ENCODE measurements at regions not wholly inside any gene's neighbourhood (a gene's known extent, or its start where the extent isn't known, plus 50 kb on each side); places are given as distances from the start of the nearest gene placed in this dataset.

DNA sequence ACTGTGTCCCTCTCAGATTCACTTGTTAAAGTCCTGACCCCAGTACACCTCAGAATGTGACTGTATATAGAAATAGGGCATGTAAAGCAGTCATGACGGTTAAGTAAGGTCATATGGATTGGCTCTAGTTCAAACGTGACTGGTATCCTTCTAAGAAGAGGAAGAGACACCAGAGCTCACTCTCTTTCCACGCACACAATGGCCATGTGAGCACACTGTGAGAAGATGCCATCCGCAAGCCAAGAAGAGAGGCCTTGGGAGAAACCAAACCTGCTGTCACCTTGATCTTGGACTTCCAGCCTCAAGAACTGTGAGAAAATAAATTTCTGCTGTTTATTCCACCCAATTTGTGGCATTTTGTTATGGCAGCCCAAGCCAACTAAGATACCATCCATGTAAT lies 56.8 kb upstream of the IRF2BP2 start:
- TF ChIP-seq, protein P1, sequence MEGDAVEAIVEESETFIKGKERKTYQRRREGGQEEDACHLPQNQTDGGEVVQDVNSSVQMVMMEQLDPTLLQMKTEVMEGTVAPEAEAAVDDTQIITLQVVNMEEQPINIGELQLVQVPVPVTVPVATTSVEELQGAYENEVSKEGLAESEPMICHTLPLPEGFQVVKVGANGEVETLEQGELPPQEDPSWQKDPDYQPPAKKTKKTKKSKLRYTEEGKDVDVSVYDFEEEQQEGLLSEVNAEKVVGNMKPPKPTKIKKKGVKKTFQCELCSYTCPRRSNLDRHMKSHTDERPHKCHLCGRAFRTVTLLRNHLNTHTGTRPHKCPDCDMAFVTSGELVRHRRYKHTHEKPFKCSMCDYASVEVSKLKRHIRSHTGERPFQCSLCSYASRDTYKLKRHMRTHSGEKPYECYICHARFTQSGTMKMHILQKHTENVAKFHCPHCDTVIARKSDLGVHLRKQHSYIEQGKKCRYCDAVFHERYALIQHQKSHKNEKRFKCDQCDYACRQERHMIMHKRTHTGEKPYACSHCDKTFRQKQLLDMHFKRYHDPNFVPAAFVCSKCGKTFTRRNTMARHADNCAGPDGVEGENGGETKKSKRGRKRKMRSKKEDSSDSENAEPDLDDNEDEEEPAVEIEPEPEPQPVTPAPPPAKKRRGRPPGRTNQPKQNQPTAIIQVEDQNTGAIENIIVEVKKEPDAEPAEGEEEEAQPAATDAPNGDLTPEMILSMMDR (IDR thresholded peaks at IDR 0.05; ENCODE audit: insufficient read depth, low read length): no peak
- TF ChIP-seq SPI1 (IDR thresholded peaks at IDR 0.05; ENCODE audit: borderline replicate concordance, low read depth): no peak

All from HL-60 (cell line).